CD14-positive monocyte (primary cell): ENCODE measurements at regions not wholly inside any gene's neighbourhood (a gene's known extent, or its start where the extent isn't known, plus 50 kb on each side); places are given as distances from the start of the nearest gene placed in this dataset.

Source experiments
- DNase-seq, 3 donors: peaks; one replicate each; pipeline ENCODE4 v3.0.0-alpha.2; 2011 to 2022
- H2AFZ ChIP-seq: 2 replicates; pipeline ENCODE4 v1.6.0; 2012; ENCODE audit warnings: mild to moderate bottlenecking, low read depth, low read length, inconsistent platforms; ENCODE audit not compliant: insufficient read depth, poor library complexity, severe bottlenecking
- H3K27ac ChIP-seq, 2 donors: 1 replicate in 1 of 2; 2 replicates in 1 of 2; pipeline ENCODE4 v1.5.1; 2012 to 2013; ENCODE audit warnings: low read length in 2 of 2, control low read depth in 1 of 2, inconsistent platforms in 1 of 2, low read depth in 1 of 2, mild to moderate bottlenecking in 1 of 2
- H3K27me3 ChIP-seq, 2 donors: one replicate each; pipeline versions ENCODE4 v1.6.0 to v1.6.1; 2011 to 2013; ENCODE audit warnings: low read length in 2 of 2; ENCODE audit not compliant: control insufficient read depth in 2 of 2, insufficient read depth in 2 of 2
- H3K36me3 ChIP-seq, 2 donors: replicated peaks in 1 of 2; 1 replicate in 1 of 2; 2 replicates in 1 of 2; pipeline versions ENCODE4 v1.5.1 to v1.6.1; 2012 to 2013; ENCODE audit warnings: low read length in 2 of 2, control low read depth in 1 of 2, inconsistent platforms in 1 of 2, mild to moderate bottlenecking in 1 of 2; ENCODE audit not compliant: insufficient read depth in 2 of 2, control insufficient read depth in 1 of 2
- H3K4me1 ChIP-seq, 2 donors: 1 replicate in 1 of 2; 2 replicates in 1 of 2; pipeline versions ENCODE4 v1.5.1 to v1.6.1; 2012 to 2013; ENCODE audit warnings: low read length in 2 of 2, control low read depth in 1 of 2, inconsistent platforms in 1 of 2, mild to moderate bottlenecking in 1 of 2, moderate library complexity in 1 of 2; ENCODE audit not compliant: insufficient read depth in 2 of 2, control insufficient read depth in 1 of 2
- H3K4me2 ChIP-seq: replicated peaks from 2 replicates; pipeline ENCODE3; 2012; ENCODE audit warnings: low read length, moderate library complexity, mild to moderate bottlenecking; ENCODE audit not compliant: poor library complexity, severe bottlenecking; ENCODE audit errors: extremely low read depth
- H3K4me3 ChIP-seq, 3 experiments: fragments of 200-600 bp in 1 of 3; sonication (generic) in 1 of 3; replicated peaks in 1 of 3; 1 replicate in 2 of 3; 2 replicates in 1 of 3; pipeline ENCODE4 v1.5.1; 2011 to 2013; ENCODE audit warnings: low read length in 3 of 3, mild to moderate bottlenecking in 3 of 3, control low read depth in 2 of 3, low read depth in 2 of 3, inconsistent platforms in 1 of 3, moderate library complexity in 1 of 3
- H3K79me2 ChIP-seq: 2 replicates; pipeline ENCODE4 v1.6.0; 2012; ENCODE audit warnings: mild to moderate bottlenecking, control low read depth, inconsistent platforms, low read length, moderate library complexity; ENCODE audit not compliant: insufficient read depth
- H3K9ac ChIP-seq: 2 replicates; pipeline ENCODE4 v1.6.0; 2017; ENCODE audit warnings: low read length, mild to moderate bottlenecking; ENCODE audit not compliant: insufficient read depth, poor library complexity, severe bottlenecking
- H3K9me3 ChIP-seq, 2 donors: replicated peaks in 1 of 2; 1 replicate in 1 of 2; 2 replicates in 1 of 2; pipeline versions ENCODE4 v1.5.1 to v1.6.1; 2012 to 2013; ENCODE audit warnings: low read length in 2 of 2, control low read depth in 1 of 2; ENCODE audit not compliant: control insufficient read depth in 1 of 2, insufficient read depth in 1 of 2
- H4K20me1 ChIP-seq: 2 replicates; pipeline ENCODE4 v1.6.0; 2012; ENCODE audit warnings: mild to moderate bottlenecking, low read length, control low read depth, moderate library complexity; ENCODE audit not compliant: insufficient read depth
- H3K27ac Mint-ChIP-seq, 7 donors: one replicate each; pipeline ENCODE4 v1.8.0; 2020; ENCODE audit warnings: mild to moderate bottlenecking in 7 of 7, mixed read lengths in 7 of 7, moderate library complexity in 6 of 7, inconsistent platforms in 2 of 7
- H3K27me3 Mint-ChIP-seq, 3 donors: one replicate each; pipeline ENCODE4 v1.8.0; 2021 to 2022; ENCODE audit warnings: low read depth in 3 of 3, mild to moderate bottlenecking in 3 of 3, mixed read lengths in 3 of 3, moderate library complexity in 3 of 3, inconsistent platforms in 1 of 3
- H3K36me3 Mint-ChIP-seq, 2 donors: one replicate each; pipeline ENCODE4 v1.8.0; 2020; ENCODE audit warnings: mixed read lengths in 2 of 2, inconsistent platforms in 1 of 2, mild to moderate bottlenecking in 1 of 2
- H3K4me1 Mint-ChIP-seq: one replicate; pipeline ENCODE4 v1.8.0; 2020; ENCODE audit warnings: mild to moderate bottlenecking, mixed read lengths
- H3K4me3 Mint-ChIP-seq, 2 donors: one replicate each; pipeline ENCODE4 v1.8.0; 2020; ENCODE audit warnings: mild to moderate bottlenecking in 2 of 2, mixed read lengths in 2 of 2, moderate library complexity in 1 of 2
- H3K9me3 Mint-ChIP-seq, 7 donors: one replicate each; pipeline ENCODE4 v1.8.0; 2020 to 2022; ENCODE audit warnings: mixed read lengths in 7 of 7, mild to moderate bottlenecking in 6 of 7, moderate library complexity in 6 of 7, inconsistent platforms in 2 of 7
- CTCF ChIP-seq: fragments of 200-600 bp; IDR thresholded peaks from one replicate; pipeline ENCODE4 v1.8.0; 2022; ENCODE audit warnings: antibody characterized with exemption, mild to moderate bottlenecking
- WGBS: methylation state at CpG from one replicate; pipeline ENCODE4 v1.1.5; 2013; ENCODE audit warnings: missing lambda C conversion rate; ENCODE audit not compliant: insufficient coverage; 5-methylcytosine and 5-hydroxymethylcytosine counted together
- intact Hi-C, 2 donors: fragments of 100-400 bp; cut with micrococcal nuclease; formaldehyde crosslinking; loops; one replicate each; pipeline versions ENCODE4 v1.15.0 to v1.15.1; 2023

- Histone ChIP-seq H4K20me1 (no peaks in the 10 kb centered on the region), H3K27me3 (no peaks in the 10 kb centered on the region), H3K4me2 (no peak overlapping the region), H3K36me3 (no peaks in the 10 kb centered on the region), H3K4me3 (no peak overlapping the region), H3K4me1 (no peaks in the 10 kb centered on the region), H3K9me3 (no peaks in the 10 kb centered on the region), H3K79me2 (no peaks in the 10 kb centered on the region), H3K9ac (no peak overlapping the region), H2AFZ (no peak overlapping the region), H3K27ac (no peak overlapping the region)
- 100% methylated on average over 2 of the region's 3 CpGs for WGBS
- intact Hi-C loops, result no loop called here
- H3K27ac Mint-ChIP-seq, result no peak overlapping the region
- no peak for TF ChIP-seq CTCF
- peaks cover 0 to 4% (median 0%) of the 10 kb centered on the region in 7 donors for H3K9me3 Mint-ChIP-seq
- no peak for DNase-seq
- H3K27me3 Mint-ChIP-seq, result no peaks in the 10 kb centered on the region
- H3K4me1 Mint-ChIP-seq, result no peaks in the 10 kb centered on the region
- H3K36me3 Mint-ChIP-seq, result no peaks in the 10 kb centered on the region
- H3K4me3 Mint-ChIP-seq, result no peak overlapping the region
Observed at GRCh38 chr4:127007305-127007704, 625.5 kb upstream of the INTU start.

- no peak overlapping the region for H3K4me2 ChIP-seq
- intact Hi-C loops, result no loop called here
- H3K27ac ChIP-seq, result no peak overlapping the region
- H2AFZ ChIP-seq, result no peak overlapping the region
- peaks cover 0 to 3% (median 0%) of the 10 kb centered on the region in 7 donors for H3K9me3 Mint-ChIP-seq
- H3K9me3 ChIP-seq, result no peaks in the 10 kb centered on the region
- H3K4me3 ChIP-seq, result no peak overlapping the region
- no peaks in the 10 kb centered on the region for H3K36me3 Mint-ChIP-seq
- H3K27ac Mint-ChIP-seq, result no peak overlapping the region
- H3K27me3 Mint-ChIP-seq, result no peaks in the 10 kb centered on the region
- no peak overlapping the region for H3K9ac ChIP-seq
- H3K36me3 ChIP-seq, result no peaks in the 10 kb centered on the region
- TF ChIP-seq CTCF, result no peak
- no peaks in the 10 kb centered on the region for H4K20me1 ChIP-seq
- H3K4me3 Mint-ChIP-seq, result no peak overlapping the region
- H3K27me3 ChIP-seq, result no peaks in the 10 kb centered on the region
- H3K4me1 Mint-ChIP-seq, result no peaks in the 10 kb centered on the region
- no peaks in the 10 kb centered on the region for H3K79me2 ChIP-seq
- H3K4me1 ChIP-seq, result no peaks in the 10 kb centered on the region
- DNase-seq, result no peak
Observed at GRCh38 chr4:127012549-127012948, 620.2 kb upstream of the INTU start.
